ENCODE measurements at regions not wholly inside any gene's neighbourhood (a gene's known extent, or its start where the extent isn't known, plus 50 kb on each side); places are given as distances from the start of the nearest gene placed in this dataset.

DNA sequence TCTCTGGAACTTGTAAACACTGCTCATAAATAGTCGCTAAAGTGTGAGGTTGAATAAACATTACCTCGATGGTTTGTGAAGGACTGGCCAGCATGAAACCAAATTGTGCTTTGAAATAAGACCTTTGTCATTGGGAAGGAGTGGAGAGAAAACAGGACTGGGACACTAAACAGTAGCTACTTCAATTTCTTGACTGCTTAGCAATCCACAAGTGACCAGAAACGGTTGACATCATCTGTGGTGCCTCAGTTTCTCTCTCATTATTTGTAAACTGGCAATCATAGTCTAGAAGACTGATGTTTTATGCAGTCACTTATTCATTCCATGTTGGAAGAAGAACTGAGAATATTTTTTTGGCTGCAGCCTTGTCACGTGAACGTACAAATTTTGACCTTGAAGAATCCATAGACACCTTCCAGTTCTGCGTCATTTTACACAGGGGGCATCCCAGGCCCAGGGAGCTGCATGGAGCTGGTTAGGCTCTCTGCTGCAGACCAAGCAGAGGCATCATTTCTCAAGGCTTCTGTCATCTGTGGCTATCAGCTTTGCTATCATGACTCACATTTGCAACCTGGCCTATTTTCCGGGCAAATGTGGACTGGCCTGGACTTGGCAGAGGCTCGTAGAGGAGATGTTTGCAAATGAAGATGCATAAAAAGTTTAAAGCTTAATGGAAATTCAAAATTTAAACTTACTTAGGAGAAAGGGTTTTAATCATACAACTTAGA lies 391.8 kb downstream of the FGF9 start:
- H3K27ac Mint-ChIP-seq (ENCODE audit: unreplicated experiment), result no peak overlapping the region
- TF ChIP-seq, protein P1, sequence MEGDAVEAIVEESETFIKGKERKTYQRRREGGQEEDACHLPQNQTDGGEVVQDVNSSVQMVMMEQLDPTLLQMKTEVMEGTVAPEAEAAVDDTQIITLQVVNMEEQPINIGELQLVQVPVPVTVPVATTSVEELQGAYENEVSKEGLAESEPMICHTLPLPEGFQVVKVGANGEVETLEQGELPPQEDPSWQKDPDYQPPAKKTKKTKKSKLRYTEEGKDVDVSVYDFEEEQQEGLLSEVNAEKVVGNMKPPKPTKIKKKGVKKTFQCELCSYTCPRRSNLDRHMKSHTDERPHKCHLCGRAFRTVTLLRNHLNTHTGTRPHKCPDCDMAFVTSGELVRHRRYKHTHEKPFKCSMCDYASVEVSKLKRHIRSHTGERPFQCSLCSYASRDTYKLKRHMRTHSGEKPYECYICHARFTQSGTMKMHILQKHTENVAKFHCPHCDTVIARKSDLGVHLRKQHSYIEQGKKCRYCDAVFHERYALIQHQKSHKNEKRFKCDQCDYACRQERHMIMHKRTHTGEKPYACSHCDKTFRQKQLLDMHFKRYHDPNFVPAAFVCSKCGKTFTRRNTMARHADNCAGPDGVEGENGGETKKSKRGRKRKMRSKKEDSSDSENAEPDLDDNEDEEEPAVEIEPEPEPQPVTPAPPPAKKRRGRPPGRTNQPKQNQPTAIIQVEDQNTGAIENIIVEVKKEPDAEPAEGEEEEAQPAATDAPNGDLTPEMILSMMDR (conservative IDR thresholded peaks at IDR 0.05), result no peak
- no peaks in the 10 kb centered on the region for H3K9me3 Mint-ChIP-seq
- DNase-seq (ENCODE audit: low read depth, low spot score), result no peak
- no peak overlapping the region for H3K4me3 Mint-ChIP-seq
- peaks cover 9% of the 10 kb centered on the region for H3K4me1 Mint-ChIP-seq
- H3K36me3 Mint-ChIP-seq (ENCODE audit: low read depth), result peaks cover 2% of the 10 kb centered on the region
- H3K27me3 Mint-ChIP-seq (ENCODE audit: low read depth), result no peaks in the 10 kb centered on the region

DNA sequence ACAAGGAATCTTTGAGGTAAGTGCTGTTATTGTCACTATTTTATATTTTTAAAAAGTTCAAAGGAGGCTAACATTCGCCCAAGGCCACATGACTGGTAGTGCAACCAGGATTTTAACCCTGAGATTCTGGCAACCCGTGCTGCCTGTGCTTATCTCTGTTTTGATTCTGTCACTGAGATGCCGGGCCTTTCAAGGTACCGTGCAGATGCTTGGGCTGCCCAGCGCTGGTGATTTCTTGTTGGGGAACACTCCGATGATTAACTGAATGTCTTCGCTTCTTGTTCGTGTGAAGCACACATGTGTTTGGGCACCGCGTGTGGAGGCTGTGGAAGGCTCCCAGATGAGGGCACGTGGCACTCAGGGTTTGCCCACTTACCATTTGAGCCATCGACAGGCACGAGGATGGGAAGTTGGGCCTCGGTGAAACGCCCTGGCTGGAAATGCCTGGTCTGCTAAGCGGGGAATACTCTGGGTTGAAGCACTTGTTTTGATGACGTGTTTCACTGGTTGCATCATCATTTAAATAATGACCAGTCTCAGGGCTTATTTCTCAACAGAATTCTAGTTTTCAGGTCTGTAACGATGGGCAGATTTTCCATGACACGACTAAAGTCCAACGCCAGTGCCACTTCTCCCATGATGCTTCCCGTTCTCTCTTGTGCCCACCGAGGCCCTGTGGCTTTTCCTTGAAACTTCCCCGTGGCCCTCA lies 392.7 kb downstream of the FGF9 start:
- Mint-ChIP-seq H3K27ac (ENCODE audit: unreplicated experiment) (no peak overlapping the region), H3K27me3 (ENCODE audit: low read depth) (no peaks in the 10 kb centered on the region), H3K36me3 (ENCODE audit: low read depth) (peaks cover 2% of the 10 kb centered on the region), H3K4me1 (peaks cover 9% of the 10 kb centered on the region), H3K9me3 (no peaks in the 10 kb centered on the region), H3K4me3 (no peak overlapping the region)
- TF ChIP-seq, protein P1 (conservative IDR thresholded peaks at IDR 0.05), result no peak
- DNase-seq (ENCODE audit: low read depth, low spot score), result no peak

GRCh38 chr13:22064854-22065620 lies 394.2 kb downstream of the FGF9 start:
- H3K4me1 Mint-ChIP-seq, result peaks cover 9% of the 10 kb centered on the region
- no peak overlapping the region for H3K4me3 Mint-ChIP-seq
- H3K36me3 Mint-ChIP-seq (ENCODE audit: low read depth), result peaks cover 2% of the 10 kb centered on the region
- no peaks in the 10 kb centered on the region for H3K27me3 Mint-ChIP-seq (ENCODE audit: low read depth)
- DNase-seq (ENCODE audit: low read depth, low spot score), result no peak
- H3K9me3 Mint-ChIP-seq, result no peaks in the 10 kb centered on the region
- TF ChIP-seq, protein P1 (conservative IDR thresholded peaks at IDR 0.05), result no peak
- H3K27ac Mint-ChIP-seq (ENCODE audit: unreplicated experiment), result no peak overlapping the region

GRCh38 chr13:22073718-22074117 lies 402.8 kb downstream of the FGF9 start:
- no peaks in the 10 kb centered on the region for H3K36me3 Mint-ChIP-seq (ENCODE audit: low read depth)
- H3K4me3 Mint-ChIP-seq, result no peak overlapping the region
- TF ChIP-seq, protein P1 (conservative IDR thresholded peaks at IDR 0.05), result no peak
- H3K9me3 Mint-ChIP-seq, result no peaks in the 10 kb centered on the region
- no peaks in the 10 kb centered on the region for H3K4me1 Mint-ChIP-seq
- H3K27ac Mint-ChIP-seq (ENCODE audit: unreplicated experiment), result no peak overlapping the region
- no peaks in the 10 kb centered on the region for H3K27me3 Mint-ChIP-seq (ENCODE audit: low read depth)
- DNase-seq (ENCODE audit: low read depth, low spot score), result no peak

GRCh38 chr13:22074403-22074802 lies 403.5 kb downstream of the FGF9 start:
- Mint-ChIP-seq H3K9me3 (no peaks in the 10 kb centered on the region), H3K27me3 (ENCODE audit: low read depth) (no peaks in the 10 kb centered on the region), H3K4me3 (no peak overlapping the region), H3K36me3 (ENCODE audit: low read depth) (no peaks in the 10 kb centered on the region), H3K4me1 (no peaks in the 10 kb centered on the region), H3K27ac (ENCODE audit: unreplicated experiment) (no peak overlapping the region)
- no peak for DNase-seq (ENCODE audit: low read depth, low spot score)
- TF ChIP-seq, protein P1 (conservative IDR thresholded peaks at IDR 0.05), result no peak
